ENCODE measurements at regions not wholly inside any gene's neighbourhood (a gene's known extent, or its start where the extent isn't known, plus 50 kb on each side); places are given as distances from the start of the nearest gene placed in this dataset.

DNA sequence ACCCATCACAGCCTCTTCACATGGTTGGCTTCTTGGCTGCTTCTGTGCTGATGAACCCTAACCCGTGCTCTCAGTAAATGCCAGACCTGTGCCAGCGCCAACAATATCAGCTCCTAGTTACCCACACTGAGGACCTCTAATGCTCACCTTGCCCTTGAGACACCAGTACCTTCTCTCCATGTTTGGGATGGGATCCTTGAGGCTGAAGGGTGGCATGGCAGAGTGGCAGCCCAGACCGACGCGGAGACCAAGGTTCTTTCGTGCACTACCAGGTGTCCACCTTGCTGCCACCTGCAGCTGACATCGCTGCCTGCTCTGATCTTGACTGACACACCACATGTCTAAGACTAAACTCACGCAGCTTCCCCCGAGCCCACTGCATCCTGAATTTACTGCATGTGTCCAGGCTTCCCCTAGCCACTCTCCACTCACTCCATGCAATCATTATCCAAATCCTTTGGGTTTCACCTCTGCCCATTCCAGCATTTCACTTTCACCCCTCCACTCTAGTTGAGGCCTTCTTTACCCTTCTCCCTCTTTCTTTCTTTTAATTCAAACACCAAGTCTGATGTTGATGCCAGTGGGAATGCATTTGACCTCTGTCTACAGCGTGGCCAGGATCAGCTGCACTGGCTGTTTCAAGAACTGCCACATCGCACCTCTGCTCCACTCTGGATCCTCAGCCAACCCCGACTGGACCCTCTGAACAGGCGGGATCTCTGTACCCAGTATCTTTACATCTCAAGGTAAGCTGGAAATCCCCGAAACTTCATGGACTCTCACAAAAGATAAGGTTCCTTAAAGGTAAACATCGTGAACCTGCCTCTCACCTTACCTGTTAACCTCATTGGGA, 294.9 kb downstream of the GLRX3 start:
- Mint-ChIP-seq H3K4me1 (ENCODE audit: low read depth) (no peaks in the 10 kb centered on the region), H3K27ac (no peak overlapping the region), H3K9me3 (peaks cover 1% of the 10 kb centered on the region), H3K4me3 (no peak overlapping the region), H3K36me3 (ENCODE audit: low read depth) (no peaks in the 10 kb centered on the region), H3K27me3 (no peaks in the 10 kb centered on the region)
- POLR2A ChIA-PET = no interaction called here
- intact Hi-C loops (cut with micrococcal nuclease) = no loop called here
- CTCF ChIA-PET = no interaction called here
- TF ChIP-seq, protein P1, sequence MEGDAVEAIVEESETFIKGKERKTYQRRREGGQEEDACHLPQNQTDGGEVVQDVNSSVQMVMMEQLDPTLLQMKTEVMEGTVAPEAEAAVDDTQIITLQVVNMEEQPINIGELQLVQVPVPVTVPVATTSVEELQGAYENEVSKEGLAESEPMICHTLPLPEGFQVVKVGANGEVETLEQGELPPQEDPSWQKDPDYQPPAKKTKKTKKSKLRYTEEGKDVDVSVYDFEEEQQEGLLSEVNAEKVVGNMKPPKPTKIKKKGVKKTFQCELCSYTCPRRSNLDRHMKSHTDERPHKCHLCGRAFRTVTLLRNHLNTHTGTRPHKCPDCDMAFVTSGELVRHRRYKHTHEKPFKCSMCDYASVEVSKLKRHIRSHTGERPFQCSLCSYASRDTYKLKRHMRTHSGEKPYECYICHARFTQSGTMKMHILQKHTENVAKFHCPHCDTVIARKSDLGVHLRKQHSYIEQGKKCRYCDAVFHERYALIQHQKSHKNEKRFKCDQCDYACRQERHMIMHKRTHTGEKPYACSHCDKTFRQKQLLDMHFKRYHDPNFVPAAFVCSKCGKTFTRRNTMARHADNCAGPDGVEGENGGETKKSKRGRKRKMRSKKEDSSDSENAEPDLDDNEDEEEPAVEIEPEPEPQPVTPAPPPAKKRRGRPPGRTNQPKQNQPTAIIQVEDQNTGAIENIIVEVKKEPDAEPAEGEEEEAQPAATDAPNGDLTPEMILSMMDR (IDR thresholded peaks at IDR 0.05) = no peak
- ATAC-seq (no peak), DNase-seq (no peak)

GRCh38 chr10:130432271-130432670, 296.1 kb downstream of the GLRX3 start:
- no peaks in the 10 kb centered on the region for H3K36me3 Mint-ChIP-seq (ENCODE audit: low read depth)
- no peaks in the 10 kb centered on the region for H3K4me1 Mint-ChIP-seq (ENCODE audit: low read depth)
- ChIA-PET POLR2A (no interaction called here), CTCF (no interaction called here)
- no peak overlapping the region for H3K4me3 Mint-ChIP-seq
- ATAC-seq (no peak), DNase-seq (no peak)
- H3K27ac Mint-ChIP-seq = no peak overlapping the region
- no peaks in the 10 kb centered on the region for H3K27me3 Mint-ChIP-seq
- TF ChIP-seq, protein P1 (IDR thresholded peaks at IDR 0.05) = no peak
- intact Hi-C loops (cut with micrococcal nuclease) = no loop called here
- peaks cover 1% of the 10 kb centered on the region for H3K9me3 Mint-ChIP-seq

DNA sequence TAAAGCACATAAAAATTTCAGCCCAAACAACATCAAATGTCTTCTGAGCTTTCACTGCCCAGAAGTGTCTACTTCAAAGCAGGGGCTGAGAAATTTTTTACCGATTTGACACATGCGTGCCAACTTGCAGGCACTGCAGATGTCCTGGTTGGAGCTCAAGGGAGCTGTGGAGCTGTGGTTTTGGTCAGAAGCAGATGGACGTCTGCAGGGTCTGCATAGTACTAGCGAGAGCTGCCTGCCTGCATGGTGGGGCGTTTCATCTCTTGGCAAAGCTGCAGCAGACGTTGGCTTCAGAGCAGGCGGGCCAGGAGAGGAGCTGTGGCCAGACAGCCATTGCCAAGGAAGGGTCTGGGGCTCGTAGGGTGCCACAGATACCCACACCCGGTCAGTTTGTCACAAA, 296.7 kb downstream of the GLRX3 start:
- H3K9me3 Mint-ChIP-seq = peaks cover 1% of the 10 kb centered on the region
- H3K27me3 Mint-ChIP-seq = no peaks in the 10 kb centered on the region
- TF ChIP-seq, protein P1 (IDR thresholded peaks at IDR 0.05) = no peak
- no peak for ATAC-seq
- H3K36me3 Mint-ChIP-seq (ENCODE audit: low read depth) = no peaks in the 10 kb centered on the region
- ChIA-PET CTCF (no interaction called here), POLR2A (no interaction called here)
- intact Hi-C loops (cut with micrococcal nuclease) = no loop called here
- DNase-seq = no peak
- no peak overlapping the region for H3K4me3 Mint-ChIP-seq
- H3K27ac Mint-ChIP-seq = no peak overlapping the region
- no peaks in the 10 kb centered on the region for H3K4me1 Mint-ChIP-seq (ENCODE audit: low read depth)

DNA sequence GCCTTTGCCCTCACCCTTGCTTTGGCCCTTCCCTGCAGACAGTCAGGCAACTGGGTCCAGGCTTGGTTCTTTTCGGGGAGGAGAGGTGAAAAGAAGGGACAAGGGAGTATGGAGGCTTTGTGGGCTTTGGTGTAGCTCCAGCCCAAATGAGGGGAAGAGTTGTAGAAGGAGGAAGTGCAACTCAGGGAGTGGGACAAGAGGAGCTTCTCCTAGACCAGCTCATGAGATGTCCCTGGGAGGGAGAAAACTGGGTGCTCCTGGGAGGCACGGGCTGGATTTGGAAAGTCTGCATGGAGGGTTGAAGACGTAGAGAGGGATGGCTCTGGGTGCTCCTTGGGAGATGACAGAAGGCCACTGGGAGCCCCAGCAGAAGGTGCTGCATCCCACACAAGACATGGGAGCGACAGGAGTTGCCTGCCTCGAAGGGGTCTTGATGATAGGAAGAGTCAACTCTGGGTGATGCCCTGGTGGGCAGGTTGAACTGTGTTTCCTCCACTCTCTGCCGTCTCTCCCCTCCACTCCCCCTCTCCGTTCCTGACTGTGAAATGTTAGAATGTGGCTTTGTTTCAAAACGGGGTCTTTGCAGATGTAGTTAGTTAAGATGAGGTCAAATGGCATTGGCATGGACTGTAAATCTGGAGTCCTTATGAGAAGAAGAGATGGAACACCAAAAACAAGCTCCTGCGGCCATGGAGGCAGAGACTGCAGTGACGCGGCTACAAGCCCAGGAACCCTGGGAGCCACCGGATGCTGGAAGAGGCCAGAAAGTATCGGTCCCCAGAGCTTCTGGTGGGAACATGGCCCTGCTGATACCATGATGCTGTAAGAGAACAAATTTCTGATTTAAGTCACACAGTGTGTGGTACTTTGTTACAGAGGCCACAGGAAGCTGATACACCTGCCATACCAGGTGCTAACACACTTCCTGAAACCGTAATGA, 298.5 kb downstream of the GLRX3 start:
- ChIA-PET CTCF (no interaction called here), POLR2A (no interaction called here)
- TF ChIP-seq, protein P1 (IDR thresholded peaks at IDR 0.05) = no peak

DNA sequence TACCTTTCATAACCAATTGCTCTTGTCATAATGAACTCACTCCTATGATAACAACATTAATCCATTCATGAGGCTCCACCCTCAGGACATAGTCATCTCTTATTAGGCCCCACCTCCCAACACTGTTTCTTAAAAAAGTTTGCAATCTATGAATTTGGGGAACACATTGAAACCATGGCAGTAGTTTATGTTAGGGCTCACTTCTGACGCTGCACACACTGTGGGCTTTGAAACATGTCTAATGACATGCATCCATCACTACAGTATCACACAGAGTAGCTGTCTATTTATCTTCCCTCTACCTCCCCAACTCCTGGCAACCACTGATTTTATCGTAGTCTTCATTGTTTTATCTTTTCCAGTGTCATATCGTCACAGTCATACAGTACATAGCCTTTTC, 299.8 kb downstream of the GLRX3 start:
- no peaks in the 10 kb centered on the region for H3K4me1 Mint-ChIP-seq (ENCODE audit: low read depth)
- peaks cover 1% of the 10 kb centered on the region for H3K9me3 Mint-ChIP-seq
- no peak for ATAC-seq
- no peaks in the 10 kb centered on the region for H3K27me3 Mint-ChIP-seq
- H3K27ac Mint-ChIP-seq = no peak overlapping the region
- DNase-seq = no peak
- H3K4me3 Mint-ChIP-seq = no peak overlapping the region
- TF ChIP-seq, protein P1 (IDR thresholded peaks at IDR 0.05) = no peak
- ChIA-PET CTCF (no interaction called here), POLR2A (no interaction called here)
- intact Hi-C loops (cut with micrococcal nuclease) = no loop called here
- no peaks in the 10 kb centered on the region for H3K36me3 Mint-ChIP-seq (ENCODE audit: low read depth)

More for the DNA sequence above, 298.5 kb downstream of the GLRX3 start:
- DNase-seq (no peak), ATAC-seq (no peak)
- Mint-ChIP-seq H3K4me3 (no peak overlapping the region), H3K27me3 (no peaks in the 10 kb centered on the region), H3K27ac (no peak overlapping the region), H3K9me3 (peaks cover 1% of the 10 kb centered on the region), H3K4me1 (ENCODE audit: low read depth) (no peaks in the 10 kb centered on the region), H3K36me3 (ENCODE audit: low read depth) (no peaks in the 10 kb centered on the region)
- intact Hi-C loops (cut with micrococcal nuclease) = no loop called here

Measured in activated CD8-positive, alpha-beta T cell treated with anti-CD3 and anti-CD28 coated beads for 36 hours (primary cell).